ENCODE measurements at regions not wholly inside any gene's neighbourhood (a gene's known extent, or its start where the extent isn't known, plus 50 kb on each side); places are given as distances from the start of the nearest gene placed in this dataset.

GRCh38 chr9:13990331-13990730 is 323.6 kb downstream of the NFIB start:
- DNase-seq = peak; percentile 39

- no peak for DNase-seq
These were observed 325.0 kb downstream of the NFIB start for GRCh38 chr9:13988944-13989343.

- DNase-seq = no peak
These were observed 330.3 kb downstream of the NFIB start for GRCh38 chr9:13983607-13984006.

GRCh38 chr9:13979941-13980318 is 334.0 kb downstream of the NFIB start:
- no peak for DNase-seq

- DNase-seq = peak; percentile 51
These were observed 338.2 kb downstream of the NFIB start for GRCh38 chr9:13975611-13976290.

GRCh38 chr9:13974891-13975290 is 339.1 kb downstream of the NFIB start:
- DNase-seq = peak; percentile 23

GRCh38 chr9:13971966-13972655 is 341.8 kb downstream of the NFIB start:
- DNase-seq = no peak

- no peak for DNase-seq
These were observed 342.5 kb downstream of the NFIB start for GRCh38 chr9:13971415-13971814.

- no peak for DNase-seq
These were observed 343.5 kb downstream of the NFIB start for GRCh38 chr9:13970426-13970825.

- DNase-seq = no peak
These were observed 343.9 kb downstream of the NFIB start for GRCh38 chr9:13970018-13970417.

GRCh38 chr9:13967438-13967837 is 346.5 kb downstream of the NFIB start:
- DNase-seq = no peak

- DNase-seq = no peak
These were observed 346.9 kb downstream of the NFIB start for GRCh38 chr9:13967011-13967410.

- DNase-seq = no peak
These were observed 350.8 kb downstream of the NFIB start for GRCh38 chr9:13963005-13963653.

GRCh38 chr9:13962006-13962405 is 351.9 kb downstream of the NFIB start:
- DNase-seq = no peak

GRCh38 chr9:13960011-13960765 is 353.8 kb downstream of the NFIB start:
- peak; percentile 26 for DNase-seq

GRCh38 chr9:13958672-13959071 is 355.3 kb downstream of the NFIB start:
- DNase-seq = no peak

GRCh38 chr9:13957089-13957488 is 356.9 kb downstream of the NFIB start:
- DNase-seq = no peak

- peak; percentile 66 for DNase-seq
These were observed 357.8 kb downstream of the NFIB start for GRCh38 chr9:13956107-13956506.

GRCh38 chr9:13952906-13953305 is 361.0 kb downstream of the NFIB start:
- DNase-seq = no peak

GRCh38 chr9:13948037-13948436 is 365.9 kb downstream of the NFIB start:
- no peak for DNase-seq

GRCh38 chr9:13943176-13943575 is 370.8 kb downstream of the NFIB start:
- DNase-seq = no peak

GRCh38 chr9:13942695-13943094 is 371.2 kb downstream of the NFIB start:
- DNase-seq = peak; percentile 96

GRCh38 chr9:13942201-13942600 is 371.7 kb downstream of the NFIB start:
- DNase-seq = no peak

Data from fibroblast of skin of abdomen (primary cell).